Liver (tissue), 8 donors: ENCODE measurements at regions not wholly inside any gene's neighbourhood (a gene's known extent, or its start where the extent isn't known, plus 50 kb on each side); places are given as distances from the start of the nearest gene placed in this dataset. TPM values are rescaled to one million over a fixed set of nuclear protein-coding genes. Genes with fewer than 3 reads are reported as not detected.

Experiments
- DNase-seq: peaks from one replicate; pipeline ENCODE4 v3.0.0-alpha.2; 2017; ENCODE audit warnings: low spot score
- H3K27ac ChIP-seq, 2 donors: one replicate each; pipeline ENCODE4 v1.7.0; 2013; ENCODE audit warnings: inconsistent platforms in 2 of 2, low read length in 2 of 2, control low read depth in 1 of 2, low read depth in 1 of 2, mild to moderate bottlenecking in 1 of 2
- H3K27me3 ChIP-seq, 4 donors: one replicate each; pipeline versions ENCODE4 v1.6.1 to v1.7.0; 2013; ENCODE audit warnings: low read length in 3 of 4, inconsistent platforms in 1 of 4, mild to moderate bottlenecking in 1 of 4, moderate library complexity in 1 of 4; ENCODE audit not compliant: control insufficient read depth in 4 of 4, insufficient read depth in 4 of 4
- H3K36me3 ChIP-seq, 4 donors: one replicate each; pipeline versions ENCODE4 v1.6.1 to v1.7.0; 2013; ENCODE audit warnings: low read length in 3 of 4, mild to moderate bottlenecking in 3 of 4, low read depth in 1 of 4, moderate library complexity in 1 of 4; ENCODE audit not compliant: control insufficient read depth in 4 of 4, insufficient read depth in 3 of 4
- H3K4me1 ChIP-seq, 4 donors: one replicate each; pipeline versions ENCODE4 v1.6.1 to v1.7.0; 2013; ENCODE audit warnings: low read length in 3 of 4, mild to moderate bottlenecking in 3 of 4, moderate library complexity in 1 of 4; ENCODE audit not compliant: control insufficient read depth in 4 of 4, insufficient read depth in 4 of 4
- H3K4me3 ChIP-seq, 3 donors: one replicate each; pipeline versions ENCODE4 v1.6.1 to v1.7.0; 2013; ENCODE audit warnings: low read length in 3 of 3, control low read depth in 1 of 3, low read depth in 1 of 3, mild to moderate bottlenecking in 1 of 3
- H3K9ac ChIP-seq, 2 donors: one replicate each; pipeline ENCODE4 v1.7.0; 2013; ENCODE audit warnings: low read length in 2 of 2, mild to moderate bottlenecking in 2 of 2, moderate library complexity in 2 of 2, control low read depth in 1 of 2, low read depth in 1 of 2
- H3K9me3 ChIP-seq, 4 donors: one replicate each; pipeline versions ENCODE4 v1.6.1 to v1.7.0; 2013; ENCODE audit warnings: low read length in 3 of 4; ENCODE audit not compliant: control insufficient read depth in 4 of 4
- ATF3 ChIP-seq: IDR thresholded peaks from 2 replicates; pipeline ENCODE4 v1.6.1; 2016; ENCODE audit warnings: antibody characterized with exemption
- EGR1 ChIP-seq, 2 donors: IDR thresholded peaks; 2 replicates each; pipeline ENCODE4 v1.6.1; 2016 to 2018; ENCODE audit warnings: antibody characterized with exemption in 2 of 2, low read depth in 2 of 2
- FOXA2 ChIP-seq: IDR thresholded peaks from 2 replicates; pipeline ENCODE4 v1.6.1; 2016; ENCODE audit warnings: antibody characterized with exemption
- GABPA ChIP-seq, 2 donors: IDR thresholded peaks in 1 of 2; conservative IDR thresholded peaks in 1 of 2; 2 replicates each; pipeline ENCODE4 v1.6.1; 2016; ENCODE audit warnings: antibody characterized with exemption in 2 of 2, mild to moderate bottlenecking in 1 of 2, moderate library complexity in 1 of 2
- HNF4A ChIP-seq, 2 donors: conservative IDR thresholded peaks; 2 replicates each; pipeline ENCODE4 v1.6.1; 2016; ENCODE audit warnings: antibody characterized with exemption in 2 of 2, mild to moderate bottlenecking in 2 of 2
- JUND ChIP-seq, 2 donors: IDR thresholded peaks; 2 replicates each; pipeline ENCODE4 v1.6.1; 2016; ENCODE audit warnings: antibody characterized with exemption in 2 of 2
- NR2F2 ChIP-seq: IDR thresholded peaks from 2 replicates; pipeline ENCODE4 v1.6.1; 2016; ENCODE audit warnings: antibody characterized with exemption
- RAD21 ChIP-seq, 2 donors: IDR thresholded peaks; 2 replicates each; pipeline ENCODE4 v1.6.1; 2016; ENCODE audit warnings: antibody characterized with exemption in 2 of 2, mild to moderate bottlenecking in 2 of 2
- RXRA ChIP-seq, 2 donors: IDR thresholded peaks; 2 replicates each; pipeline ENCODE4 v1.6.1; 2017 to 2018; ENCODE audit warnings: antibody characterized with exemption in 2 of 2, mild to moderate bottlenecking in 1 of 2
- SP1 ChIP-seq: IDR thresholded peaks from 2 replicates; pipeline ENCODE4 v1.6.1; 2018; ENCODE audit warnings: antibody characterized with exemption, mild to moderate bottlenecking
- TAF1 ChIP-seq: conservative IDR thresholded peaks from 2 replicates; pipeline ENCODE4 v1.6.1; 2016; ENCODE audit warnings: antibody characterized with exemption, mild to moderate bottlenecking
- YY1 ChIP-seq: IDR thresholded peaks from 2 replicates; pipeline ENCODE4 v1.6.1; 2016; ENCODE audit warnings: antibody characterized with exemption, mild to moderate bottlenecking
- WGBS: extraction: QIAGEN DNeasy Blood & Tissue Kit; methylation state at CpG from one replicate; pipeline ENCODE4 v1.1.7; 2013; 5-methylcytosine and 5-hydroxymethylcytosine counted together
- small RNA-seq: library from RNA; depleted of rRNA; stranded (forward); fragments of <200 nt; gene quantifications from one replicate; pipeline ENCODE3, GENCODE V24; 2014
- TF ChIP-seq, protein P1 (sequence below): IDR thresholded peaks from 2 replicates; pipeline ENCODE4 v1.6.1; 2016; ENCODE audit warnings: antibody characterized with exemption, mild to moderate bottlenecking
- TF ChIP-seq, protein P2 (sequence below): IDR thresholded peaks from 2 replicates; pipeline ENCODE4 v1.6.1; 2016; ENCODE audit warnings: antibody characterized with exemption
- donor health status: healthy.
- donor health status: healthy.
- donor health status: healthy.
- donor health status: healthy.

- H3K36me3 ChIP-seq, result no peaks in the 10 kb centered on the region
- no peak overlapping the region for H3K4me3 ChIP-seq
- TF ChIP-seq YY1 (no peak), JUND (IDR thresholded peaks at IDR 0.05) (no peak), EGR1 (IDR thresholded peaks at IDR 0.05; ENCODE audit: low read depth in 2 of 2) (no peak), ATF3 (no peak), RXRA (IDR thresholded peaks at IDR 0.05) (no peak), NR2F2 (no peak), HNF4A (conservative IDR thresholded peaks at IDR 0.05) (no peak), SP1 (no peak), FOXA2 (no peak), RAD21 (IDR thresholded peaks at IDR 0.05) (no peak), GABPA (IDR thresholded peaks at IDR 0.05 in 1 of 2, conservative IDR thresholded peaks at IDR 0.05 in 1 of 2) (no peak), TAF1 (no peak)
- TF ChIP-seq, protein P1, sequence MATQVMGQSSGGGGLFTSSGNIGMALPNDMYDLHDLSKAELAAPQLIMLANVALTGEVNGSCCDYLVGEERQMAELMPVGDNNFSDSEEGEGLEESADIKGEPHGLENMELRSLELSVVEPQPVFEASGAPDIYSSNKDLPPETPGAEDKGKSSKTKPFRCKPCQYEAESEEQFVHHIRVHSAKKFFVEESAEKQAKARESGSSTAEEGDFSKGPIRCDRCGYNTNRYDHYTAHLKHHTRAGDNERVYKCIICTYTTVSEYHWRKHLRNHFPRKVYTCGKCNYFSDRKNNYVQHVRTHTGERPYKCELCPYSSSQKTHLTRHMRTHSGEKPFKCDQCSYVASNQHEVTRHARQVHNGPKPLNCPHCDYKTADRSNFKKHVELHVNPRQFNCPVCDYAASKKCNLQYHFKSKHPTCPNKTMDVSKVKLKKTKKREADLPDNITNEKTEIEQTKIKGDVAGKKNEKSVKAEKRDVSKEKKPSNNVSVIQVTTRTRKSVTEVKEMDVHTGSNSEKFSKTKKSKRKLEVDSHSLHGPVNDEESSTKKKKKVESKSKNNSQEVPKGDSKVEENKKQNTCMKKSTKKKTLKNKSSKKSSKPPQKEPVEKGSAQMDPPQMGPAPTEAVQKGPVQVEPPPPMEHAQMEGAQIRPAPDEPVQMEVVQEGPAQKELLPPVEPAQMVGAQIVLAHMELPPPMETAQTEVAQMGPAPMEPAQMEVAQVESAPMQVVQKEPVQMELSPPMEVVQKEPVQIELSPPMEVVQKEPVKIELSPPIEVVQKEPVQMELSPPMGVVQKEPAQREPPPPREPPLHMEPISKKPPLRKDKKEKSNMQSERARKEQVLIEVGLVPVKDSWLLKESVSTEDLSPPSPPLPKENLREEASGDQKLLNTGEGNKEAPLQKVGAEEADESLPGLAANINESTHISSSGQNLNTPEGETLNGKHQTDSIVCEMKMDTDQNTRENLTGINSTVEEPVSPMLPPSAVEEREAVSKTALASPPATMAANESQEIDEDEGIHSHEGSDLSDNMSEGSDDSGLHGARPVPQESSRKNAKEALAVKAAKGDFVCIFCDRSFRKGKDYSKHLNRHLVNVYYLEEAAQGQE, result no peak
- TF ChIP-seq, protein P2, sequence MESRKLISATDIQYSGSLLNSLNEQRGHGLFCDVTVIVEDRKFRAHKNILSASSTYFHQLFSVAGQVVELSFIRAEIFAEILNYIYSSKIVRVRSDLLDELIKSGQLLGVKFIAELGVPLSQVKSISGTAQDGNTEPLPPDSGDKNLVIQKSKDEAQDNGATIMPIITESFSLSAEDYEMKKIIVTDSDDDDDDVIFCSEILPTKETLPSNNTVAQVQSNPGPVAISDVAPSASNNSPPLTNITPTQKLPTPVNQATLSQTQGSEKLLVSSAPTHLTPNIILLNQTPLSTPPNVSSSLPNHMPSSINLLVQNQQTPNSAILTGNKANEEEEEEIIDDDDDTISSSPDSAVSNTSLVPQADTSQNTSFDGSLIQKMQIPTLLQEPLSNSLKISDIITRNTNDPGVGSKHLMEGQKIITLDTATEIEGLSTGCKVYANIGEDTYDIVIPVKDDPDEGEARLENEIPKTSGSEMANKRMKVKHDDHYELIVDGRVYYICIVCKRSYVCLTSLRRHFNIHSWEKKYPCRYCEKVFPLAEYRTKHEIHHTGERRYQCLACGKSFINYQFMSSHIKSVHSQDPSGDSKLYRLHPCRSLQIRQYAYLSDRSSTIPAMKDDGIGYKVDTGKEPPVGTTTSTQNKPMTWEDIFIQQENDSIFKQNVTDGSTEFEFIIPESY, result no peak
- no peaks in the 10 kb centered on the region for H3K4me1 ChIP-seq
- WGBS, result 97% methylated on average over 7 of the region's 7 CpGs
- no peak overlapping the region for H3K27ac ChIP-seq
- H3K9me3 ChIP-seq, result no peaks in the 10 kb centered on the region
- DNase-seq, result no peak
- no peaks in the 10 kb centered on the region for H3K27me3 ChIP-seq
- no peak overlapping the region for H3K9ac ChIP-seq
Observed at GRCh38 chr12:93325855-93326254, 51.9 kb upstream of the NUDT4 start.

Small RNA genes in the stretch of these regions (small RNA-seq; reads per million reads assigned to genes)
- gene RF00019 (not detected), gene RF00284 (not detected), gene RPL41P5 (not detected)
